ENCODE measurements at regions not wholly inside any gene's neighbourhood (a gene's known extent, or its start where the extent isn't known, plus 50 kb on each side); places are given as distances from the start of the nearest gene placed in this dataset.

DNA sequence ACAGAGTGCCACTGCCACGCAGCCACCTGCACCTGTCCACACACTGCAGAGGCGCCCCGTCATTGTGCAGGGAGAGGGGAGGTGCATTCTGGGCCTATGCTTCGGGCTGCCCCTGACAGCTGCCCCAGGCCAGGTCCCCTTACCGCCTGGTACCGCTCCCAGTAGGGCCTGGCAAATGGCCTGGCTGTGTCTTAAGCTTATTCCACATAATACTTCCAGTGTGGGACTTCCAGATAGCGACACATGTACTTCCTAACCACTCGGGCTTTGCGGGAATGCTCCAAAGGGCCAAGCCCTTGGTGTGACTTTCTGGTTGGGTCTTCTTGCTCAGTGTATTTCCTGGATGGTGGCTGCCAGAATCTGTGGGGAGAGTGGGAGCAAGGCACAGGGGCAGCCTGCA is 254.3 kb upstream of the CHRNA7 start:
- H3K27me3 ChIP-seq = no peaks in the 10 kb centered on the region
- H3K27ac ChIP-seq = no peak overlapping the region
- H3K36me3 ChIP-seq = no peaks in the 10 kb centered on the region
- DNase-seq = no peak
- H3K9me3 ChIP-seq = no peaks in the 10 kb centered on the region
- TF ChIP-seq, protein P1, sequence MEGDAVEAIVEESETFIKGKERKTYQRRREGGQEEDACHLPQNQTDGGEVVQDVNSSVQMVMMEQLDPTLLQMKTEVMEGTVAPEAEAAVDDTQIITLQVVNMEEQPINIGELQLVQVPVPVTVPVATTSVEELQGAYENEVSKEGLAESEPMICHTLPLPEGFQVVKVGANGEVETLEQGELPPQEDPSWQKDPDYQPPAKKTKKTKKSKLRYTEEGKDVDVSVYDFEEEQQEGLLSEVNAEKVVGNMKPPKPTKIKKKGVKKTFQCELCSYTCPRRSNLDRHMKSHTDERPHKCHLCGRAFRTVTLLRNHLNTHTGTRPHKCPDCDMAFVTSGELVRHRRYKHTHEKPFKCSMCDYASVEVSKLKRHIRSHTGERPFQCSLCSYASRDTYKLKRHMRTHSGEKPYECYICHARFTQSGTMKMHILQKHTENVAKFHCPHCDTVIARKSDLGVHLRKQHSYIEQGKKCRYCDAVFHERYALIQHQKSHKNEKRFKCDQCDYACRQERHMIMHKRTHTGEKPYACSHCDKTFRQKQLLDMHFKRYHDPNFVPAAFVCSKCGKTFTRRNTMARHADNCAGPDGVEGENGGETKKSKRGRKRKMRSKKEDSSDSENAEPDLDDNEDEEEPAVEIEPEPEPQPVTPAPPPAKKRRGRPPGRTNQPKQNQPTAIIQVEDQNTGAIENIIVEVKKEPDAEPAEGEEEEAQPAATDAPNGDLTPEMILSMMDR (IDR thresholded peaks at IDR 0.05) = no peak
- no peak overlapping the region for H3K4me3 ChIP-seq (replicated peaks in 1 of 3)
- H3K4me1 ChIP-seq = no peaks in the 10 kb centered on the region
- intact Hi-C loops (cut with DNase I) = no loop called here
- 75 to 79% methylated on average over 9 of the region's 9 CpGs for WGBS, 2 donors

DNA sequence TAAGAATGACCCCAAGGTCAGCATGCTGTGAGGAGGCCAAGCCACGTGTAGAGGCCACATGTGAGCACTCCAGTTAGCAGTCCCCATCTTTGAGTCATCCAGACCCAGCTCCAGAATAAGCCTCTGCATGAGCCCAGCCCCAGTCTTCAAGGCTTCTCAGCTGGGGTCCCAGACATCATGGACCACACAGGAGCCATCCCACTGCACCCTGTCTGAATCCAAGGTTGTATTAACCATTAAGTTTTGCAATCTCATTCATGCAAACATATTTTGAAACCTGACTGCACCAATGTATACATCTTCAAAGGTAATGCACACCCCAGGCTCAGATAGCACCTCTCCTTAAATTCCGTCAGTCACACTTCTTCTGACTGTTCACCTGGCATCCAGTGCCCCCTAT is 249.1 kb upstream of the CHRNA7 start:
- Histone ChIP-seq H3K27me3 (no peaks in the 10 kb centered on the region), H3K9me3 (no peaks in the 10 kb centered on the region), H3K4me1 (no peaks in the 10 kb centered on the region), H3K4me3 (replicated peaks in 1 of 3) (no peak overlapping the region), H3K36me3 (no peaks in the 10 kb centered on the region), H3K27ac (no peak overlapping the region)
- TF ChIP-seq POLR2A (IDR thresholded peaks at IDR 0.05) = no peak
- TF ChIP-seq, protein P1 (IDR thresholded peaks at IDR 0.05) = no peak
- intact Hi-C loops (cut with DNase I) = no loop called here
- DNase-seq = no peak
- 88% methylated on average over 2 of the region's 2 CpGs for WGBS, 2 donors

DNA sequence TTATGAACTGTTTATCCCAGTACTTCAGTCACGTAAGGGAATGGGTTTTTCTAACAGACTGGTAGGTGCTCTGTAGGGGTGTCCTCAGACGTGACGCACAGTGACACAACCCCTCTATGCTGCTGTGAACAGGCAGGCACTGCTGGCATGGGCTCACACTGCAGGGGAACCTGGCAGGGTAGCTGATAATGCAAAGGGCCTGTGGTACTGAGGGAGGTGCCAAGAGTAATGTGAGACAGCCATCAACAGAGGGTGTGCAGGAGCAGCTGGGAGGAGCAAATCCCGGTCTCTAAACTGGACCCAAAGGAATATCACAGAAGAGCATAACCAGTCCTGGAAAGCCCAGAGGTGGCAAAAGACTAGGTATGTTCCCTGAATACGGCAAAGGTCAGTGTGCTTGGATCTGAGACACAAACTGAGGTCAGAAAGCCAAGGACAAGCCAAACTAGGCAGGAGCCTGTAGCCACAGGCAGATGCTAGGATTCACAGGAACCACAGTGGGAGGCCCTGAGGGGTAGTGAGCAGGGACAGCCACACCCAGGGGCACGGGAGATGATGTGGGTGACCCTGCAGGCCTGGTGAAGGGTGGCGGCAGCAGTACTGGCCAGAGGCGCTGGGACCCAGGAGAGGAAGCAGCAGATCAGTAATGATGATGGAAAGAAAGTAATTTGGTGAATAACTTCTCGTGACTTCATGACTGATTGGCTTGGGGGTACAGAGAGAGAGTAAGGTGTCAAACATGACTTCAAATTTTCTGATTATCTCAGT is 248.1 kb upstream of the CHRNA7 start:
- Histone ChIP-seq H3K9me3 (no peaks in the 10 kb centered on the region), H3K27me3 (no peaks in the 10 kb centered on the region), H3K4me3 (replicated peaks in 1 of 3) (no peak overlapping the region), H3K27ac (no peak overlapping the region), H3K4me1 (no peaks in the 10 kb centered on the region), H3K36me3 (no peaks in the 10 kb centered on the region)
- intact Hi-C loops (cut with DNase I) = no loop called here
- TF ChIP-seq POLR2A (IDR thresholded peaks at IDR 0.05) = no peak
- TF ChIP-seq, protein P1 (IDR thresholded peaks at IDR 0.05) = no peak
- no peak for DNase-seq
- 88 to 92% methylated on average over 9 of the region's 9 CpGs for WGBS, 2 donors

DNA sequence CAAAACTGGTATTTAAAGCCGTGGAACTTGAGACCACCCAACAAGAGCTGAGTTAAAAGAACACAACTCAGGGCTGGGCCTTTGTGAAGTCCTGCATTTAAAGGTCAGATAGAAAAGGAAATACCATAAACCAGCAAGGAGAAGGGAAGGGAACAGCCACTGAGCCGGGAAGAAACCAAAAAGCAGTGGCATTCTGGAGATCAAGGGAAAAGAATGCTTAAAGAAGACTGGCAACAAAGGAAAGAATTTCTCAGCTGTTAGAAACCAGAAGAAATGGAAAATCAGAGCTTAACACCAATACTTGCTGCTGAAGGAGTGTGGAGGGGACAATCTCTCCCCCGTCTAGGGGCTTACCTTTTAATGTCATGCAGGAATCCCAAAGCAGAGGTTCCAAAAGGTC is 247.4 kb upstream of the CHRNA7 start:
- Histone ChIP-seq H3K4me3 (replicated peaks in 1 of 3) (no peak overlapping the region), H3K4me1 (no peaks in the 10 kb centered on the region), H3K27me3 (no peaks in the 10 kb centered on the region), H3K9me3 (no peaks in the 10 kb centered on the region), H3K36me3 (no peaks in the 10 kb centered on the region), H3K27ac (no peak overlapping the region)
- TF ChIP-seq, protein P1 (IDR thresholded peaks at IDR 0.05) = no peak
- TF ChIP-seq POLR2A (IDR thresholded peaks at IDR 0.05) = no peak
- intact Hi-C loops (cut with DNase I) = no loop called here
- no peak for DNase-seq
- 74 to 81% methylated on average over 3 of the region's 3 CpGs for WGBS, 2 donors

DNA sequence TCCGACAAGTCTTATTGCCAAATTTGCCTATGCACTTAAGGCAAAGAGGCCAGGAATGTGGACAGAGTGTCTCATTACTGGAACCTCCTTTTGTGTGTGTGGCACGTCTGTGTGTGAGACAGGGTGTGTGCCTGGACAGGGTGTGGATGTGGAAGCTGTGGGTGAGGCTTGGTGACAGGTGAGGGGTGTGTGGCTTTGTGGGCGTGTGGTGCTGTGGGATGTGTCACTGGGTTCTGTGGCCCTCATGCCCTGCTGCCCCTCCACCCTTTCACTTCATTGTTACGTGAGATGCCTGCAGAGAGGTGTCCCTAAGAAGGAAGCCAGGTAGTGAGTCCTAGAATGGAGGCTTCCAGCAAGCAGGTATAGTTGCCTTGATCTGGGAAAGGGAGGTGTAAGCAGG is 244.0 kb upstream of the CHRNA7 start:
- intact Hi-C loops (cut with DNase I) = no loop called here

More for the DNA sequence above, 244.0 kb upstream of the CHRNA7 start:
- DNase-seq = no peak
- no peak overlapping the region for H3K4me3 ChIP-seq (replicated peaks in 1 of 3)
- H3K9me3 ChIP-seq = no peaks in the 10 kb centered on the region
- no peaks in the 10 kb centered on the region for H3K4me1 ChIP-seq
- no peaks in the 10 kb centered on the region for H3K27me3 ChIP-seq
- H3K36me3 ChIP-seq = no peaks in the 10 kb centered on the region
- 91% methylated on average over 4 of the region's 4 CpGs for WGBS, 2 donors
- H3K27ac ChIP-seq = no peak overlapping the region
- TF ChIP-seq, protein P1 (IDR thresholded peaks at IDR 0.05) = no peak
- TF ChIP-seq POLR2A (IDR thresholded peaks at IDR 0.05) = no peak

Data from thyroid gland (tissue), 4 donors.